ENCODE measurements at regions not wholly inside any gene's neighbourhood (a gene's known extent, or its start where the extent isn't known, plus 50 kb on each side); places are given as distances from the start of the nearest gene placed in this dataset.
"Not testable (repeated sequence)": the region's sequence is repeated elsewhere in the genome, so short reads cannot be mapped to it uniquely, and the experiment has no call there.

DNA sequence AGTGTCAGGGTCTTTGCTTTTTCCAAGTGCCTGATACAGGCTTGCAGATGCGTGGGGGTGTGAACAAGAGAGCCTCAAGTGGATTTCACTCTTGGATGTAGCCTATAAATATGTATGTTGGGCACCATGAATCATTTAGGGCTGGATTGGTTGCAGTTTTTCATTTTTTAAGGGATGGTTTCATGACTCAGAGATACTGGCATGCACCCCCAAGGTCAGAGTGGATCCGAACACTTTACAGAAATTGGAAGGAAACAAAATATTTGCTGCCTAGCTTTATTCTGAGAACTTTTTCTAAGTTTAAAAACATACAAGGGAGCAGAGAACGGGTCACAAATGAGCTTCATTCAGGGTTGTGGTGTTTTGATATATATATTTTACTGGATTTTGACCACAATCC lies 436.8 kb upstream of the ERCC4 start:
- no peak for DNase-seq

DNA sequence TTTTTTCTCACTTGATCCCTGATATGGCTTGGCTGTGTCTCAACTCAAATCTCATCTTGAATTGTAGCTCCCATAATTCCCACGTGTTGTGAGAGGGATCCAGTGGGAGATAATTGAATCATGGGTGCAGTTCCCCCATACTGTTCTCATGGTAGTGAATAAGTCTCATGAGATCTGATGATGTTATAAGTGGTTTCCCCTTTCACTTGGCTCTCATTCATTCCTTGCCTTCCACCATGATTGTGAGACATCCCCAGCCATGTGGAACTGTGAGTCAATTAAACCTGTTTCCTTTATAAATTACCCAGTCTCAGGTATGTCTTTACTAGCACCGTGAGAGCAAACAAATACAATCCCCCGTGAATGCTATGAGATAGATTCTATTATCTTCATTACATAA lies 430.5 kb upstream of the ERCC4 start:
- DNase-seq = not testable (repeated sequence)

DNA sequence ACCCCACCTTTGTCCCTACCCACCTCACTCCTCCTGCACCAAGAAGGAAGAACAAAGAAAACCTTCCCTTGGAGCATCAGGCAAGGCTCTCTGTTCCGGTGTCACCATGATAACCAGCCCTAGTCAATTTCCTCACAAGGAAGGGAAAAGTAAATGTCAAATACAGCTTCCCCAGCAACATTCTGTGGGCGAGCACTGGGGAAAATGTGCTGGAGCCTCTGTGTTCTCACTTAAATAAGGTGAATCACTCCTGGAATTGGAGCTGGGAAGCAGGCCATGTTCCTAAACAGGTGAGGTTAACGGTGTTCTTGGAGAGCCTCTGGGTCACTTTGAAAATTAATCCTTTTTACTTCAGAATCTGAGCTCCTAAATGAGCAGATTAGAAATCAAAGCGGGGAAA lies 427.9 kb upstream of the ERCC4 start:
- no peak for DNase-seq

DNA sequence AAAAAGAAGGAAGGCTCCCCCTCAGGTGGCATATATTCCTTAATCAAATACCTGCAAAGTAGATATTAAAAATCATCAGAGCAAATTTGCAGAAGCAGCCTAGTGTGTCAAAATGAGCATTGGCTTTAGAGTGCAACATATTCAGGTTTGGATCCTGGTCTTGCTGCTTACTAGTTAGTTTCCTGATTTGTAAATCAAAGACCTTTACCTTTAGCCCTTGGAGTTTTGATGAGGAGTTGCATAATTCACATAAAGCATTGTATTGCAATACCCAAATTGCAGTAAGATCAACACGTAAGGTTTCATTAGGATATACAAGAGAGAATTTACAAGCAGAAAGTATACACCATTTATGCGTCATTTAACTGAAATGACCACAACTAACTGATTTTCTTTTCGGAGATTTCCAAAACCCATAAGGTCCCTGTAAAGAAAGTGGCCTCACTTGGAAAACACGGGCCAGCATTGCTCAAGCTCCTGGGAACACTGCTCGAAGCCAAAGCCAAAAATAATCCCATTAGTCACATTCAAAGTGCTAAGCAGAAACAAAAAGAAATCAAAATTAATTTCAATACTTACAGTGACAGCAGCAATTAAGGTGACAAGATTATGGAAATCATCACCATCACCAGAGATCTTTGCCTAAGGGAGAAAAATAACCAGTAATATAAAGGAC lies 415.9 kb upstream of the ERCC4 start:
- DNase-seq = no peak

DNA sequence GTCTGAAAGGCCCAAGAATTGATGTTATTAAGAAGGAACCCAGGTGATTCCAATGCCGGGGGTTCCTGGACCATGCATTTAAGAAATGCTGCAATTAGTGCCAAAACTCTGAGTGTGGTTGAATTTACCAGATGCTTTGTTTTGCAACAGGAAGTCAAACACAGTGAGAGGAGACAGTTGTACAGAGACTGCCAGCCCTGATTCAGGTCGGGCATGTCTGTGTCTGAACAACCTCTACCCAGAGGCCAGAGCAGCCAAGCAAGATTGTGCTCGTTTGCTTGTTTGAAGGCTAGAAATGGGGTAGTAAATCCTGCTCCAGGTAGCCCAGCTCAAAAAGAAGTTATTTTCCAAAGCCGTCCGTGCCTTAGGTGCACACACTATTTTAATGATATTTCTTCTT lies 412.4 kb upstream of the ERCC4 start:
- no peak for DNase-seq

DNA sequence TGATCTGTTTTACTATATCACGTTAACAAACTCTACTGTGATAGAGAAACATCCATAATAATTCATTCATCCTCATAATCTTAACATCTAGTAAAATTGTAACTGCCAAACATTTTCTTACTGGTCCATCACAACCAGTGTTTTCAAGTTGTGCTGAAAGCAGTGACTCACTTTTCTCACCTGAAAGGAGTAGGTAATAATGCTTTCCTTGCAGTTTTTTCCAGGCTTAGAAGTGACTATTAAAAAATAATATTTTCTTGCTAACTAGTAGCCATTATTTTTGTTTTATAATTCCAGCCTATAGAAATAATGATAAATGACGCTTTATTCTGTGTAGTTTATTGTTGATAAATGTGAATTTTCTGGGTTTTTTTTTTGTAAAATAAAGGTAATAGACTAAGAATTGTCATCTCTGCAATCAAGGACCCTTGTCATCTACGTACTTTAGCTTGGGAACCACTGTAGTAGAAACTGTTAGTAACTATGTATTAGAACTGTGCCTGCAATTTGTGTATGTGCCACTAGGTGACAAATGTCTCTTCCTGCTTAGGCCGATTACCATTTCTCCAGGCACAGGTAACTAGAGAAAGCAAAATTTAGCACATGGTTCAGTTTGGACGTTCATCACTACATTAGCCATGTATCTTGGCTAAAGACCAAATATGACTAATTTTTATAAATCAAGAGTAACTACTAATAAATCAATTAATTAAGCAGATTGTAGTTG lies 409.4 kb upstream of the ERCC4 start:
- no peak for DNase-seq

DNA sequence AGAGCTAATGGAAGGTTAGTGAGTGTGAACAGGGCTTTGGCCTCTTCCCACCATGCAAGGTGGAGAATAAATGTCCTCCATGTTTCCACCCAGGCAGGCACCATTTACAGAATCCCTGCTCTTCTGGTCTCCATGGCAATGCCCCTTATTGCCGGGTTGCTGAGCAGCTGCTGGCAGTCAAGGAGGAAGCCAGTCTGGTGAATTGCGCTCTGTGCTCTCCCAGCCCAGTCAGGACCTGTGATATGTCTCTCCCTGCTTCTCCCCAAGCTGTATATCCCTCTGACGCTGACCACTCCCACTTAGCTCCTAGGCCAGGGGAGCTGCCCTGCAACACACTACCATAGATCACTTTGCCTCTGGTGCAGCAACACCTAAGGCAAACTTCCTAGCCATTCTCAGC lies 402.1 kb upstream of the ERCC4 start:
- no peak for DNase-seq

DNA sequence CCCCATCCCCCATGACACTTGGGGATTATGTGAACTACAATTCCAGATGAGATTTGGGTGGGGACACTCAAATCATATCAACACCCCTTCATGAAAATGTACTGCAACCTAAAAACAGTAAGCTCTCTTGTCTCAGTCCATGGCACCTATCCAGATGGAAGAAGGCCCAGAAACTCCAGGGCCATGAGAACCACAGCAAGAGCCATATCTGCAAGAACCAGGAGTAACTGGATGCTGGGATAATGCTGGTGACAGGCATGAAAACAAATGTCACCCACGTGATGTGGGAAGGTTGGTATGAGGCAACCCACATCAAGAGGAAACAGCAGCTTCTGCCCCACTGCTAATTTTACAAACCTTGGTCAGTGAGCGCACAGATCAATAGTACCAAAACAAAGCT lies 400.1 kb upstream of the ERCC4 start:
- DNase-seq = no peak

DNA sequence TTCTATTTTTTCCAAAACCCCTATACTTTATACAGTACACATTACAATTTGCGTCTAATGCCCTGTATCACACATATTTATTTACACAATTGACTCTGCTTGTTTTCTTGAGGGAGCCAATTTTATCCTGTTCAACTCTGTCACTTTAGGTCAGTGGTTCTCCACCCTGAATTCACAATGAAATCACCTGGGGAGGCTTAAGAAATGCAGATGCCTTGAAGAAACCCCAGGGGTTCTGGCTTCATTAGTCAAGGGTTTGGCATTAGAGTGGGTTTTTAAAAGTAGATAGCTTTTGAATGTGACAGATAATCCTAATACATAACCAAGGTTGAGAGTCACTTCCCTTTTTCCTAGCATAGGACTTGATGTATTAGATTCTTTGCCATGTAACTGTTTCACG lies 398.6 kb upstream of the ERCC4 start:
- DNase-seq = no peak

DNA sequence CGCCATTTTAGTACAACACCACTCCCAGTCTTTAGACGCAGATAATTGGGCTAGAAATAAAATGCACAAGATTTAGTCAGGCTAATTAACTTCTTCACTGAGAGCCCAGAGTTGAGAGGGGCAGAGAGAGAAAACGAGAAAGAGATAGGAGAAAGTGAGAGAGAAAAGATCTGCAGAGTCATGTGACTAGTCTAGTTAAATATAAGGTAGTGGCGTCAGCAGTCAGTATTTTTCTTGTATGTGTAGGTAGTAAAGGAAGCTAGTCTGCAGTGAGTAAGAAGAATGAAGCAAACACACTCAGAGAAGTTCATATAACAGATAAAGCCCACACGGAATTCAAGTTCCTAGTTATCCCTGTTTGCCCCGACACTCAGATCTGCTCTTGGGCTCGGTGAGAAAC lies 392.6 kb upstream of the ERCC4 start:
- no peak for DNase-seq

DNA sequence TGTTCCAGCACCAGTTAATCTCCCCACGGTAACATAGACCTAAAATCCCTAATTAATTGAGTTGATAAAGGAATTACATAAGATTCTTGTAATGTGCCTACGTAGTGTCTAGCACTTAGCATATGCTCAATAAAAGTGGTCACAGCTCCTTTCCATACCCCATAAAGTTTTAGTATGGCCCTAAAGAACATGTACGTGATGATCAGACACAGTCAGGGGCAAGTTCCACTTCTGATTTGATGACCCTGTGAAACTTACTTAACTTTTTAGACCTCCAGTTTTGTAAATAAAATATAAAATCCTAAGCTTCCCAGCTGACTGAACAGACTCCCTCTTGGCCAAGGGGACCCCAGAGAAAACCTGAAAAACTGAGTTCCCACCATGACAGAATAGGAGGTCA lies 391.3 kb upstream of the ERCC4 start:
- no peak for DNase-seq

DNA sequence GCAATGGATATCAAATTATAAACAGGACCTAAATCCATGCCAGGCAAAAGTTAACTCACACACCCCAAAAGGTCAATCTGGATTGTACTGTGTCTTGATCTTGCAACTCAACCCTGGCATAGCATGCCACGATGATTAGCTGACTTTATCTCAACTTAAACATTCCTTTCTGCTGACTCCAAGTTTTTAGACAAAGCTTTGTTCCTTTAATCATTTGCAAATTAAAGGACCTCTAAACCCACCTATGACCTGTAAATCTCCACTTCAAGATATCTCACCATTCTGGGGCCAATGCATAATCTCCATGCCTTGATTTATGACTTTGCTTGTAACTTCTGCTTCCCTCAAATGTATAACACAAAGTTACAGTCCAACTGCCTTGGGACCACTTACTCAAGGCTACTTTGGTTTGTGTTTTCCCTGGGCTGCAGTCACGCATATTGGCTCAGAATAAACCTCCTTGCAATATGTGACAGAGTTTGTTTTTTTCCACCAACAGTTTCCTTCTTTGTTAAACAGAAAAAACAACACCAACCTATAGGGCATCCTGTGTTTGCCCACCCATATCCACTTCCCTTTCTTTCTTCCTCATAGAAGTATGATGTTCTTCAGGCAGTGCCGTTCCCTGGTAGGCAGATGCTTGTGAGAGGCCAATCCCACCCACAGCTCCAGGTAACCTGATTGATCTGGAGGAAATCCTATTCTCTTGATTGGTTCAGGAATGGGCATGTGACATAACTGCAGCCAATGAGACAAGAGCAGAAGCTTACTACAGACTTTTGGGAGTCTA lies 390.6 kb upstream of the ERCC4 start:
- DNase-seq = no peak

DNA sequence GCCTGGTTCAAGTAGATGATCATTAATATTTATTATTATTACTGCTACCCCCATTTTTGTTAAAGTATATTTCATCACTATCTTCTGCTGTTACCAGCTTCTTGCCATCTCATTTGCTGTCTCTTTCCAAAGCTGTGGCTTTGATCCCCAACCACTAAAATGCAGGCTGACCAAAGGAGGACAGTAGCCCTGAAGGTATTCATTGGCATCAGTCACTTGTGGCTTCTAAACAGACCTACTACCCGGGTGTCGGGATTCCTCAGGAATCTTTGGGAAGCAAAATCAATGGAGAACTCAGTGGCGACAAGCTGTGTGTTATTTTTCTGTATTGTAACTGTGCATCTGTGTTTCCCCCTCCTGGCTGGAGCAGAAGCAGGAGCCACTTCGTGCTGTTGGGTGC lies 379.2 kb upstream of the ERCC4 start:
- DNase-seq = no peak

DNA sequence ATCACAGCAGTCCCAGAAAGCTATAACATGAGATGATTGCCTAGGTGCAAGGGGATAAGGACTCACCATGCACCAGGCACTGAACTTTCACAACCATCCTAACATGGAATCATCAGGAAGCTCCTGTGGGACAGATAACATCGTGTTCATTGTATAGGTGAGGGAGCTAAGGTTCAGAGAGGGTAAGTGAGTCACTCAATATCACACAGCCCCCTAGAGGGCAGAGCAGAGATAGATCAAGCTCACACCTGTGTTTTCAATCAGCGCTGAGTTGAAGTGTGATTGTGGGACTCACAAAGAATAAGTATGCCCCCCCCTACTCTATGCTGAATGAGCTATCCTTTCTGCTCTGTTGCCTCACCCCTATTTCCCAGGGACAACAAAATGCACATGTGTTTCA lies 377.7 kb upstream of the ERCC4 start:
- DNase-seq = no peak

DNA sequence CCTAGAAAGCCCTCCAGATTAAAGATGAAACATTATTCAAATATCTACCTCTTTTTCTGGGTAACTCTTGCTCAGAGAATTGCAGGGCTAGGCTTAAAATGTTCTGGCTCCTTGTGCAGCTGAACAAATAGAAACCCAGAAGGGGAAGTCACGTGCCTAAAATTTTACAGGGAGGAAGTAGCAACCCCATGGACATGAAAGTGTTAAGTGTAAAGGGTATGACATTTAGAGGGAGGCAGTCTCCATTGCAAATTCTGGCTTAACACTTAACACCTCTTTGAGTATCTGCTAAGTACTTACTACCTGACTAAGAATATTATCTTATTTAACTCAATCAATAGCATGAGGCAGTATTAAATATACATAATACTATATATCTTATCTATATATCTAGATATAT lies 376.1 kb upstream of the ERCC4 start:
- DNase-seq = no peak

DNA sequence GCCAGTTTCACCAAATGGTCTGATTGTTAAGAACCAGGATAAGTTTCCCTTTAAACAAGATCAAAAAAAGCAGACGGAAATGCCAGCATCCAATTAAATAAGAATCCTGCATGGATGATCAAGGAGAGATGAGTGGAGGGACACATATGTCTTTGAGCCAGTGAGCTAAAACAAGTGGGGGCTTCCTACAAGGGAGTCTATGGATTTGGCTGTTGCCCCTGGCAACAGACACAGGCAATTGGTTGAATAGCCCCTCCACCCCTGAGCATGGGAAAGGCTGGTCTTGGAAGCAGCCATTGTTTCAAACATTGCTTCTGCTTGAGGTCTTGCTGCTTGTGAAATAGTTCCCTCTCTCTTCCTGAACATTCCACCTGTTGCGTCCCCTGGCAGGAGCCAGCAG lies 374.7 kb upstream of the ERCC4 start:
- no peak for DNase-seq

DNA sequence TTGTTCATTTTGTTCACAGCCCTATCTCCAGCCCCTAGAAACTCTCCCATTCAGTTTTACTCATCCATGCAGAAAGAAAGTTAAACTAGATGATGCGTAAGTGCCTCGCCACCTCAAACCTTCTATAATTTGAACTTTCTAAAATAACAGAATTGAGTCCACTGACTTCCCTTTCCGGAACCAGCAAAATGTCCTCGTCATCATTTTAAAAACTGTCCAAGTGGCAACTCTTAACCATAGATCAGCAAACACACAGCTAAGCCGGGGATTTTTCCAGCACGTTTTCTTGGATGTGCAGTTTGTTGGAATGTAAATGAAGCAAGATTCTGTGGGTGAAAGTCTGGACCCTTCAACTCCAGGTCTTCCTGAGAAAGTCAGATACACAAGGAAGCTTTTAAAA lies 369.7 kb upstream of the ERCC4 start:
- no peak for DNase-seq

DNA sequence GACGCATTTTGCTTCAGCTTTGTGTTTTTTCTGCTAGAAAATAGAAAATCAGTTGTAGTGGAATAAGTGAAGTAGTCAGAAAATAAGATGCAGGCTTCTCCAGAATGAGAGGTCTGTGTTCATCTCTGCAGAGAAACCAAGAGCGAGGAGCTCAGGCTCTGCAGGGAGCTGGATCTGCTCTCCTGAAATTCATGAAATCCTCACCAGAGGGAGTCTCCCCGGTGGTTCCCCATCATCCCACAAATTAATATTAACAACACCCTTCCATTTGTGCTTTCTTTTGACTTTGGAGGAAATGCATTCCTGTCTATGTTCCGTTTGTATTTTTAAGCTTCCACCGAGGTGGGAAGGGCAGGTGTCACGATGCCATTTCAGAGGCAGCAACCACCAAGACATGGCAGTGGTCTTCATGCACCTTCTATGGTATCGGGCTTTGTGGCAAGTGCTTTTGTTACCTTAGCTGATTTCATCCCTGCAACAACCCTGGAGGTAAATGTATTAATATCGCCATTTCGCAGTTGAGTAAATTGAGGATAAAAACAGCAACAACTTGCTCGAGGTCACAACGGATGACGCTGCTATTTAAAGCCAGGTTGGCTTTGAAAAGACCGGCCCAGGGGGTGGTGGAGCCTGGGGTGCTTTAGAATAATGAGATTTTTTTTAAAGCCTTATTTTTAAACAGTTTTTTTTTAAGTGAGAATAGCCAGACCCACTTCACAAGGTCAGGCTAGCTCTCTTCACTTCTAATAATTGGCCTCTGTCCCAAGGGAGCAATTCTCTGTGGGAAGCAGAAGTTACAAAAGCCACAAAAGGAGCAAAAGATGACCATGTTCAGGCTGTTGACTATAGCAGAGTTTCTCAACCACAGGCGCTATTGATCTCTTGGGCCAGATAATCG lies 367.6 kb upstream of the ERCC4 start:
- DNase-seq = no peak

DNA sequence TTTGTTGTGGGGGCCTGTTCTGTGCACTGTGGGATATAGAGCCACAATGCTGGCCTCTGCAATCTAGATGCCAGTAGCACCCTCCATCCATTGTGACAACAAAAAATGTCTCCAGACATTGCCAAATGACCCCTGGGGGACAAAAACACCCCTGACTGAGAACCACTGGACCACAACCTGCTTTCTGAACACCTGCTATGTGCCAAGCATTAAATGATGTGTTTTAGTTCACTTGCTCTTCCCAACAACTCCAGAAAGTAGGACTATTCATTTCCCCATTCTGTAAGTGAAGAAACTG lies 367.0 kb upstream of the ERCC4 start:
- DNase-seq = no peak

DNA sequence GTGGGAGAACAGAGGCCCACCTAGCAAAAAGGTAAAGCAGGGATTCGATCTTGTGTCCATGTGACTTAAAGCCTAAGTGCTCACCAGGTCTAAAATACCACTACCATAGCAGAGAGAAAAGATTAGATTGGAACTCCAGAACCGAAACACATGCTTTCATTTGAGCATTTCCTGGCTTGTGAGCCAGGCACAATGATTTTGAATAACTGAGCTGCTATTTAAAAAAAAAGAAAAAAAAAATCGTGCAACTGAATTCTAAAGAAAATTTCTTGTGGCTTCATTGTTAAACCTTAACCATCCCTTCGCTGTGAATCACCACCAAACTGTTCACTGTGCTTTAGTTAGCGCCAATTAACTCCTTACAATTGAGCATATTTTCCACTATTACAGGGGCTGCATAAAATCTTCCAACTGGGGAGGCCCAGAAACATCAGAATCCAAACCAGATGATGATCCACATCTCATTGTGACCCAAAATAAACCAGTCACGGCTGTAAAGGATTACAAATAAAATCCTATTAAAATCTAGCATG lies 366.4 kb upstream of the ERCC4 start:
- no peak for DNase-seq

DNA sequence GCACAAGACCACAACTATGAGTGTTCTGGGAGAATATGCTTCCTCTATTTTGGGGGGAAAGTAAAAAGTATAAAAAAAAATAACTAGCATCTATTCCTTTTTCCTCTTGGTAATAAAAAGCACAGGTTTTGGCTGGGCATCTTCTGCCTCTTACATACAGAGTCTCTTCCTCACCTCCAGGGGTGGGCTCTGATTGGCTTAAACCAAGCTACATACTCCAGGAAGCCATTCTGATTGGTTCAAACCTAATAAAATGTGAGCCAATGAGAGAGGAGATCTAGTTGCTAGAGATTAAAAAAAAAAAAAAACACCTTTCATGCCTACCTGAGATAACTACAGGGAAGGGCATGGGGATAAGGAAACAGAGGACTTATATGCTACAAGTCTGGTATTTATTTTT lies 365.9 kb upstream of the ERCC4 start:
- DNase-seq = no peak

DNA sequence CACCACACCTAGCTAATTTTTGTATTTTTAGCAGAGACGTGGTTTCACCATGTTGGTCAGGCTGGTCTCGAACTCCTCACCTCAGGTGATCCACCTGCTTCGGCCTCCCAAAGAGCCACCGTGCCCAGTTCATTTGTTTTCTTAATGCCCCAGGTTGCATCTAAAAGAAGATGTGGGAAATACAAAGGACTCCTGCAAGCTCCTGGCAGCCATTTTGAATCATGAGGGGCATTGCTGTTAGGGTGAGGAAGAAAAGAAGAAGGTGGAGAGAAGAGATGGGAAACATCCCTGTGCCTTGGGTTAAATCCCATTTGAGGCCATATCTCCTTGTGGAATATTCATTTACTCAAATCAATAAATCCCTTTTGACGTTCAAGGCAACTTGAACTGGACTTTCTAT lies 365.3 kb upstream of the ERCC4 start:
- no peak for DNase-seq

DNA sequence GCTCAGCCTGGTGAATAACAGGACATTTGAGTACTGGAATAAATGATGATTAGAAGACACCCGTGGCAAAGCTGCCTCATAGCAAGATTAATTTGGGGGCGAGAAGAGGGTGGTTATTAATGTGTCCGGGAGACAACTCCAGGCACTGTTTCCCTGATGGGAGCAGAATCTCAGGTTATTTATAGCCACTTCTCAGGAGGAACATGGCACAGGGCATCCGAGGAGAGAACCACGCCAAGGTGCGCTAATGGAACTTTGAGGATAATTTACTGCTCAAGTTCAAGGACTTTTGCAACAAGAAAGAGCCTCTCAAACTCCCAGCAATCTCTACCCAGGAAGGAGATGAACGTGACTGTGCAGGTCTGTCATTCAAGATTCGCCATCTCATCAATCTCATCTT lies 362.5 kb upstream of the ERCC4 start:
- no peak for DNase-seq
